ENCODE measurements at regions not wholly inside any gene's neighbourhood (a gene's known extent, or its start where the extent isn't known, plus 50 kb on each side); places are given as distances from the start of the nearest gene placed in this dataset.

DNA sequence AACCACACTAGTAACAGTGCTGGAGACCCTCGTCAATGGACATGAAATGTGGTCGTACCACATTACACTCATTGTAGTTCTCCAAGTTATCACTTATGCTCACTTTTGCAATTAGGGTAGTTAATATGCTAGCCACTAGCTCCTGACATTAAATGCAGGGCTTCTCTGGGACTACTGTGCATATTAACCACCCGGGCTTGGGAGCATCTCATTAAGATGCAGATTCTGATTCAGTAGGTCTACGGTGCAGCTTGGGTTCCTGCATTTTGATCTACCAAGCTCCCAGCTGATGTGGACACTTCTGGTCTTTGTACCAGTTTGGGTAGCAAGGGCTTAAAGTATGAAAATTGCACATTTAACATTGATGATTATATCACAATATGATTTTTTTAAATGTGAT, 98.0 kb downstream of the ZFP64 start:
- no peak for TF ChIP-seq CTCF (IDR thresholded peaks at IDR 0.05)
- TF ChIP-seq ZFX (IDR thresholded peaks at IDR 0.05; ENCODE audit: borderline replicate concordance), result no peak

All from 22Rv1 (cell line).